ENCODE measurements at regions not wholly inside any gene's neighbourhood (a gene's known extent, or its start where the extent isn't known, plus 50 kb on each side); places are given as distances from the start of the nearest gene placed in this dataset.

GRCh38 chrX:26653050-26653449 lies 437.1 kb downstream of the MAGEB5 start:
- no peak for TF ChIP-seq EZH2phosphoT487 (IDR thresholded peaks at IDR 0.05; ENCODE audit: insufficient read depth, low read depth)
- TF ChIP-seq EZH2 (IDR thresholded peaks at IDR 0.05; ENCODE audit: insufficient read depth, poor library complexity, severe bottlenecking) = no peak

All from GM23248 (cell line).